GM19351 (cell line): ENCODE measurements at regions not wholly inside any gene's neighbourhood (a gene's known extent, or its start where the extent isn't known, plus 50 kb on each side); places are given as distances from the start of the nearest gene placed in this dataset.
"Not testable (repeated sequence)": the region's sequence is repeated elsewhere in the genome, so short reads cannot be mapped to it uniquely, and the experiment has no call there.

ENCODE experiments used
- ATAC-seq: cut with Tn5 transposase; IDR thresholded peaks from one replicate; pipeline ENCODE4 v1.9.1; 2021; ENCODE audit warnings: mild to moderate bottlenecking, moderate library complexity; ENCODE audit not compliant: unreplicated experiment

GRCh38 chr4:164536814-164537213 is 217.1 kb upstream of the SMIM31 start:
- no peak for ATAC-seq

DNA sequence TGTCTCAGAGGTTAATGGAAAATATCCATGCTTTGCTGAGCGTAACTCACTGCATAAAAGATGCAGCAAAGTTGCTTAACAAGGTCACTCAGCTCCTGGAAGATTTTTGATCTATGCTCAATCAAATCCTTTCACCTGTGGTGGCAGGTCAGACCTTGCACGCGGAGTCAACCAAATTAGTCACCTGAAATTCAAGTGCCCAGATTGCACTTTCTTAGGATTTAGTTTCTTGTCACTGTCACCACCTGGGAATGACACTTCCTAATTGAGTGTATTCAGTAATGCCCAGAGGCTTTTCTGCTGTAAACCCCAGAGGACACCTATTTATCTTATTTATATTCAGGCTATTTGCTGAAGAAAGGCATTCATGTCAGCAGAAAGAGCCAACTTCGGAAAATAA is 215.8 kb upstream of the SMIM31 start:
- no peak for ATAC-seq

DNA sequence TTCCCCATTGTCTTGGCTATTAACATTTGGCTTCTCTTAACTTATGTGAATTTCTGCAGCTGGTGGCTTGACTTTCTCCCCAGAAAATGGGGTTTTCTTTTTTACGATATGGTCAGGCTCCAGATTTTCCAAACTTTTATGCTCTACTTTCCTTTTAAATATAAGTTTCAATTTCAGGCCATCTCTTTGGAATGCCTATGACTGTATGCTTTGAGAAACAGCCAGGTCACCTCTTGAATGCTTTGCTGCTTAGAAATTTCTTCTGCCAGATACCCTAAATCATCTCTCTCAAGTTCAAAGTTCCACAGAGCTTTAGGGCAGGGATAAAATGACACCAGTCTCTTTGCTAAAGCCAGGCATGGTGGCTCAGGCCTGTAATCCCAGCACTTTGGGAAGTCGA is 212.9 kb upstream of the SMIM31 start:
- no peak for ATAC-seq

DNA sequence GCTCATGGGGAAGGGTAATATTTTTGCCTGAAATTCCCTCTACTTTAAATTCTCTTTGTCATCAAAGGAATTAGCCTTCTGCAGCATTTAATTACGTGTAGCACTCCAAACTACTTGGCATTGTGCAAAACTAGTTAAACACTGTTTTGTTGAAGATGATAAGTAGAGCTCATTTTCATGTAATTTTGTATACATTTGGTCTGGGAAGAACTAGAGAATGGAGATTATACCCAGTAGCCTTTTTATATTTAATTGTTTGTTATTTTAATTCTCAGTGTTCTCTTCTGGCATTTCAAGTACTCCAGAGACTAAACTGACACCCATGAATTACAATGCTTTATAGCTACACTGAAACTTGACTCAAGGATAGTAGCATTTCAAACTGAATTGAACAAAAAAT is 211.5 kb upstream of the SMIM31 start:
- no peak for ATAC-seq

- ATAC-seq: no peak
These were observed 202.8 kb upstream of the SMIM31 start for GRCh38 chr4:164550989-164551712.

DNA sequence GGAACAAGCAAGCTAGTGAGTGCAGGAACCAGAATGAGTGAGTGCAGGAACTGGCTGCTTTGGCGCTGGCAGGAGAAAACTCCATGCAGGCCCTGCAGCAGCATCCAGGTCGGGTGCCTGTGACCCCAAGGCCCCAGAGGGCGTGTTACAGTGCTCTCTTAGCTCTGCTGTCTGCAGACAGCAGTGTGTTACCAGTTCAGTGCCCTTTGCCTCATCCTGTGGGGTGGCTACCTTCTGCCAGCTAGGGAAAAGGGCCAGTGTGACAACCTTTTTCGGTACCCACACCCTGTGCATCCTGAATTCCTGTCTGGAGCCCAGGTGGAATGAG is 202.3 kb upstream of the SMIM31 start:
- no peak for ATAC-seq

- ATAC-seq: no peak
These were observed 182.1 kb upstream of the SMIM31 start for GRCh38 chr4:164571593-164572390.

- no peak for ATAC-seq
These were observed 181.1 kb upstream of the SMIM31 start for GRCh38 chr4:164572877-164573279.

GRCh38 chr4:164575861-164576260 is 178.1 kb upstream of the SMIM31 start:
- no peak for ATAC-seq

GRCh38 chr4:164579270-164579942 is 174.5 kb upstream of the SMIM31 start:
- no peak for ATAC-seq

DNA sequence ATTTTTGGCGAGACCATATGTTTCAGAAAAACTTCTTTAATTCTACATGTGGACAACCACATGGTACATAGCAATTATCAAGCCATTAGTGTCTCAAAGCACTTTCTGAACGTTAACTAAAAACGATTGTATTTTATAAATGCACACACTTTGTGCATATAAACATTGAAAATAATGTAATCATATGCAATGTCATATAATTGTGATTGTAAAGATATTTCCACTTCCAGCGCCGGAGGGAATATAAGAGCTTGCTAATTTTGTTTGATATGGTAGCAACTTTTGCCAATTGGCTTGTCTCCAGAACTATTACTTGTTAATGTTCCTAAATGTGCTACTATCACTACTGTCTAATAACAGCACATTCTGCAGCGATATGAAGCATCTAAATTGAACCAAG is 162.3 kb upstream of the SMIM31 start:
- no peak for ATAC-seq

- no peak for ATAC-seq
These were observed 158.2 kb upstream of the SMIM31 start for GRCh38 chr4:164595751-164596150.

GRCh38 chr4:164596318-164596878 is 157.5 kb upstream of the SMIM31 start:
- ATAC-seq: no peak

GRCh38 chr4:164596927-164597326 is 157.0 kb upstream of the SMIM31 start:
- ATAC-seq: no peak

GRCh38 chr4:164601653-164602052 is 152.3 kb upstream of the SMIM31 start:
- ATAC-seq: no peak

- ATAC-seq: not testable (repeated sequence)
These were observed 148.1 kb upstream of the SMIM31 start for GRCh38 chr4:164605791-164606190.

DNA sequence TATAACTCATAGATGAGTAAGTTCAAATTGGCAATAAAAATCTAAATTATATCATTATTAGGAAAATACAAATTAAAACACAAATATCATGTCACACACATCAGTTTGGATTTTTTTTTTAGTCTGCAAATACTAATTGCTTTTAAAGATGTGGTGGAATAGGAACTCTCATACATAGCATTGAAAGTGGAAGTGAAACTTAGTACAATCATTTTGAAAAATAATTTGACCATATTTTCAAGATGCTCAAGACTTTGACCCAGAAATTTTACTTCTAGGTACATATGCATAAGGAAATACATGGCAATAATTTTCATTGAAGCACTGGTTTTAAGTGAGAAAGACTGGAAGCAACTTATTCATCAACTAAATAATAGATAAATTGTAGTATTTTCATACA is 147.5 kb upstream of the SMIM31 start:
- ATAC-seq: peak; percentile 99

- ATAC-seq: no peak
These were observed 140.7 kb upstream of the SMIM31 start for GRCh38 chr4:164613256-164613655.

DNA sequence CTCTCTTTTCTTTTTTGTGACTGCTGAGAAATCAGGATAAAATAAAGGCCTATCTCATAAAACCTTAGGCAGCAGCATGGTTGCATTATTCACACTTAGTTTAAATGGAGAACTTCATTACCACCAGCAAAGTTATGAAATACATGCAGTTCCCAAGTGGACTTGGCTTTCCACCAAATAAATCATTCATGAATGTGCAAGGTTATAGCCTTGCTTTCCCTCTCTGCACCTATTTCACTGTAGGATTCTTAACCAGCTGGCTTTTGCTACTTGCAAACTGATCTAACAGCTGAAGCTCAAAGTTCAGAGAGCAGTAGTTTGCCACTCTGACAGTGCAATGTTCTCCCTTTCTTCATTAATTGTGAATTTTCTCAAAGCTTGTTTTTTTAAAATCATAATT is 140.1 kb upstream of the SMIM31 start:
- ATAC-seq: no peak

GRCh38 chr4:164614329-164614728 is 139.6 kb upstream of the SMIM31 start:
- ATAC-seq: no peak

DNA sequence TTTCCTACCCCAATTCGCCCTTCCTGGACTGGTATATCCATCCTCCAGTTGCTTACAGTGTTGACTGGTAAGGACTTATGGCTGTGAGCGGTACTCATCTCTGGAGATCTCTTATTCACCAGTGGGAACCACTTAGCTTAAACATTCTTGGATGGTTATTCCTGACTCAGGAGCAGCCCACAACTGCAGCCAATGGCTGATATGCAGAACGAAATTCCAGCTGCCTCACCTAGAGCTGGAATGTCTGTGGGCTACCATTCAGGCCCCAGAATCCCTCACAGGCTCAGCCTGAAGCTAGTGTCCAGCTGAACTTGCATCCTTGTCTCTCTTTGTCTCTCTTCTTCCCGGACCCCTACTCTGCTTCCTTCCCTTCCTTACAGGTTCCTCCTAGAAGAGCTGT is 138.9 kb upstream of the SMIM31 start:
- no peak for ATAC-seq

DNA sequence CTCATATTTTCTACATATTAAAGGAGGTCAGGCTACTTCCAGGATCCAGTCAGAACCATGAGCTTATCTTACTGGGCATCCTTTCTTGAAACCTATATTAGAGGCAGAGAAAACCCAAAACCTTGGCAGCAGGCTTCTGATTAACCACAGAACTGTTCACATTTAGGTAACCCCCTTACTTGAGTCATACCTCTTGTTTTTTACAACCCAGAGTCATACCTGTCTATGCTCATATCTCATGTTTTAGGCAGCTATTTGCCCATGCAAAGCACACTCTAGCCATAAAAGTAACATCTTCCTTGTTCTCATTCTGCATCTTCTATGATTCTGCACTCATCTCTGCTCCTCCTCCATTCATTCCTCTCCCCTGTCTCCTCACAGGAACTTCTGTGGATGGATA is 138.0 kb upstream of the SMIM31 start:
- ATAC-seq: no peak
